WTC11 (cell line): ENCODE measurements at regions not wholly inside any gene's neighbourhood (a gene's known extent, or its start where the extent isn't known, plus 50 kb on each side); places are given as distances from the start of the nearest gene placed in this dataset.

Experiments
- ATAC-seq: fragments of 200-7000 bp; cut with Tn5 transposase; 2 replicates; pipeline ENCODE4 v1.10.0; 2021; ENCODE audit warnings: mild to moderate bottlenecking, moderate library complexity
- CTCF ChIA-PET: fragments of 300-600 bp; sonication (Branson Sonifier 250); formaldehyde crosslinking; loops from one replicate; lab custom pipeline; 2021; ENCODE audit warnings: antibody characterized with exemption; lab: Charles Lee
- POLR2A ChIA-PET: fragments of 350-600 bp; sonication (Branson Sonifier 250); formaldehyde crosslinking; loops from one replicate; lab custom pipeline; 2021; ENCODE audit warnings: antibody characterized with exemption; lab: Charles Lee
- DNase-seq: peaks from one replicate; pipeline ENCODE4 v3.0.0; 2021; ENCODE audit warnings: low spot score
- H3K27ac Mint-ChIP-seq: 2 replicates; pipeline ENCODE4 v1.8.0; 2021; ENCODE audit warnings: mixed read lengths
- H3K27me3 Mint-ChIP-seq: 2 replicates; pipeline ENCODE4 v1.8.0; 2021; ENCODE audit warnings: low read depth, mild to moderate bottlenecking, moderate library complexity, mixed read lengths
- H3K36me3 Mint-ChIP-seq: 2 replicates; pipeline ENCODE4 v1.8.0; 2021; ENCODE audit warnings: mixed read lengths
- H3K4me1 Mint-ChIP-seq: 2 replicates; pipeline ENCODE4 v1.8.0; 2022; ENCODE audit warnings: mixed read lengths
- H3K4me3 Mint-ChIP-seq: 2 replicates; pipeline ENCODE4 v1.8.0; 2021; ENCODE audit warnings: mild to moderate bottlenecking, moderate library complexity, mixed read lengths
- H3K9me3 Mint-ChIP-seq: 2 replicates; pipeline ENCODE4 v1.8.0; 2021; ENCODE audit warnings: mixed read lengths
- AFF4 ChIP-seq: sonication (generic); formaldehyde crosslinking; IDR thresholded peaks from 2 replicates; pipeline ENCODE4 v1.8.1; 2023; ENCODE audit warnings: mild to moderate bottlenecking, missing genetic modification reagents, borderline replicate concordance
- AR ChIP-seq: fragments of 250-450 bp; sonication (Bioruptor Pico); IDR thresholded peaks from 2 replicates; pipeline ENCODE4 v1.9.0; 2021; ENCODE audit warnings: mild to moderate bottlenecking
- CREB1 ChIP-seq: sonication (generic); formaldehyde crosslinking; IDR thresholded peaks from 2 replicates; pipeline ENCODE4 v1.8.0; 2023; ENCODE audit warnings: mild to moderate bottlenecking, missing genetic modification reagents
- CTCF ChIP-seq: fragments of 200-600 bp; IDR thresholded peaks from 2 replicates; pipeline ENCODE4 v1.8.0; 2022; ENCODE audit warnings: antibody characterized with exemption
- EMX1 ChIP-seq: fragments of 250-450 bp; sonication (Bioruptor Pico); IDR thresholded peaks from 2 replicates; pipeline ENCODE4 v1.8.0; 2021; ENCODE audit warnings: mild to moderate bottlenecking
- FOXP1 ChIP-seq: sonication (generic); formaldehyde crosslinking; IDR thresholded peaks from 2 replicates; pipeline ENCODE4 v1.8.0; 2022; ENCODE audit warnings: missing genetic modification reagents, mild to moderate bottlenecking, moderate library complexity, borderline replicate concordance
- JUN ChIP-seq: sonication (generic); formaldehyde crosslinking; IDR thresholded peaks from 2 replicates; pipeline ENCODE4 v1.8.0; 2023; ENCODE audit warnings: mild to moderate bottlenecking, missing genetic modification reagents
- PRRX2 ChIP-seq: fragments of 250-450 bp; sonication (Bioruptor Pico); IDR thresholded peaks from 2 replicates; pipeline ENCODE4 v1.8.0; 2021; ENCODE audit warnings: mild to moderate bottlenecking
- TCF7 ChIP-seq: sonication (generic); formaldehyde crosslinking; IDR thresholded peaks from 2 replicates; pipeline ENCODE4 v1.8.0; 2022; ENCODE audit warnings: mild to moderate bottlenecking, low read depth, missing genetic modification reagents, moderate library complexity
- USF1 ChIP-seq: sonication (generic); formaldehyde crosslinking; IDR thresholded peaks from 2 replicates; pipeline ENCODE4 v1.8.0; 2022; ENCODE audit warnings: mild to moderate bottlenecking, missing genetic modification reagents
- ZNF121 ChIP-seq: sonication (generic); formaldehyde crosslinking; IDR thresholded peaks from 2 replicates; pipeline ENCODE4 v1.8.0; 2023; ENCODE audit warnings: missing genetic modification reagents
- ZNF281 ChIP-seq: sonication (generic); formaldehyde crosslinking; IDR thresholded peaks from 2 replicates; pipeline ENCODE4 v1.8.0; 2023; ENCODE audit warnings: mild to moderate bottlenecking, missing genetic modification reagents
- ZNF317 ChIP-seq: sonication (generic); formaldehyde crosslinking; IDR thresholded peaks from 2 replicates; pipeline ENCODE4 v1.8.1; 2023; ENCODE audit warnings: low read depth, mild to moderate bottlenecking, moderate library complexity, missing genetic modification reagents, borderline replicate concordance
- ZNF671 ChIP-seq: fragments of 250-450 bp; sonication (Bioruptor Pico); IDR thresholded peaks from 2 replicates; pipeline ENCODE4 v1.8.0; 2021; ENCODE audit warnings: mild to moderate bottlenecking
- ZSCAN18 ChIP-seq: fragments of 250-450 bp; sonication (Bioruptor Pico); IDR thresholded peaks from 2 replicates; pipeline ENCODE4 v2.1.2; 2022; ENCODE audit warnings: mild to moderate bottlenecking, moderate library complexity

- TF ChIP-seq ZNF281 (no peak), TCF7 (CRISPR knock-in tag) (no peak)
Measured at GRCh38 chr4:104138116-104138515, 356.6 kb downstream of the CXXC4 start (continued).

GRCh38 chr4:104129243-104129642 is 365.5 kb downstream of the CXXC4 start:
- Mint-ChIP-seq H3K27me3 (no peaks in the 10 kb centered on the region), H3K36me3 (no peaks in the 10 kb centered on the region), H3K9me3 (no peaks in the 10 kb centered on the region), H3K4me1 (no peaks in the 10 kb centered on the region)
- ChIA-PET CTCF (no interaction called here), POLR2A (interaction anchor here (0.7 kb wide), 1 partner anchor 109 kb away, joined by 3 read pairs; no protein-coding TSS in a partner anchor)
- DNase-seq, result no peak
- ATAC-seq, result no peak
- TF ChIP-seq AFF4 (CRISPR knock-in tag), result no peak
- TF ChIP-seq ZNF317 (CRISPR knock-in tag), result no peak
- no peak for TF ChIP-seq ZSCAN18 (CRISPR knock-in tag)
- TF ChIP-seq FOXP1 (CRISPR knock-in tag), result no peak
- no peak for TF ChIP-seq CTCF
- no peak for TF ChIP-seq CREB1 (CRISPR knock-in tag)
- TF ChIP-seq USF1 (CRISPR knock-in tag), result no peak
- no peak for TF ChIP-seq ZNF121
- TF ChIP-seq PRRX2, result no peak
- TF ChIP-seq EMX1 (CRISPR knock-in tag), result no peak
- TF ChIP-seq JUN (CRISPR knock-in tag), result no peak
- TF ChIP-seq ZNF671 (CRISPR knock-in tag), result no peak
- TF ChIP-seq AR (CRISPR knock-in tag), result no peak
- no peak for TF ChIP-seq TCF7 (CRISPR knock-in tag)
- TF ChIP-seq, all 79 proteins: peak for 0
- Mint-ChIP-seq H3K27ac (no peak overlapping the region), H3K4me3 (no peak overlapping the region)
